ENCODE measurements at regions not wholly inside any gene's neighbourhood (a gene's known extent, or its start where the extent isn't known, plus 50 kb on each side); places are given as distances from the start of the nearest gene placed in this dataset.

GRCh38 chr4:94036964-94037363, 170.7 kb upstream of the SMARCAD1 start:
- TF ChIP-seq CTCF (IDR thresholded peaks at IDR 0.05), result no peak
- no peak for TF ChIP-seq POLR2AphosphoS5 (IDR thresholded peaks at IDR 0.05)
- TF ChIP-seq POLR2A (IDR thresholded peaks at IDR 0.05), result no peak
- TF ChIP-seq EP300 (IDR thresholded peaks at IDR 0.05), result no peak

Data from suprapubic skin (tissue), 4 donors.